ENCODE measurements at regions not wholly inside any gene's neighbourhood (a gene's known extent, or its start where the extent isn't known, plus 50 kb on each side); places are given as distances from the start of the nearest gene placed in this dataset.

DNA sequence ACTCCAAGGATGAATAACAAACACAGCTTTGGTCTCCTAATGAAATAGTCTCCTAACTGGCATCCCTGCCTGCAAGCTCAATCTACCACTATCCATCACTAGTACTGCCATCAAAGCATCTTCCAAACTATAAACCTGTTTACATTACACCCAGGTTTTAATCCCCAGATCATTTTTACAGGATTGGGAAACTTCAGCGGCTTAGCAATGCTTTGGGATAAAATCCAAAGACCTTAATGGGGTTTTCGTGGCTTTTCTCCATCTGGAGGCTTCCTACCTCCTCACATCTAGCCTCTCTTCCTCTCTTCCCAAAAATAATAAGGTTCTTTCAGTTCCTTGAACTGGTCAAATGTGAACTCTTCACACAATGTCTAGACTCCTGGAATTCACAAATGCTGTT lies 92.2 kb upstream of the SETBP1 start:
- TF ChIP-seq PPARA (CRISPR knock-in tag; IDR thresholded peaks at IDR 0.05; ENCODE audit: borderline replicate concordance) (no peak), ESRRG (CRISPR knock-in tag; IDR thresholded peaks at IDR 0.05) (no peak), ISL1 (CRISPR knock-in tag; IDR thresholded peaks at IDR 0.05) (no peak), CSDC2 (CRISPR knock-in tag; IDR thresholded peaks at IDR 0.05) (no peak), GLIS3 (CRISPR knock-in tag; IDR thresholded peaks at IDR 0.05) (no peak), ZNF8 (CRISPR knock-in tag; IDR thresholded peaks at IDR 0.05) (no peak), TOX (CRISPR knock-in tag; IDR thresholded peaks at IDR 0.05; ENCODE audit: borderline replicate concordance) (no peak), RARB (CRISPR knock-in tag; IDR thresholded peaks at IDR 0.05) (no peak)
- TF ChIP-seq, protein P1, sequence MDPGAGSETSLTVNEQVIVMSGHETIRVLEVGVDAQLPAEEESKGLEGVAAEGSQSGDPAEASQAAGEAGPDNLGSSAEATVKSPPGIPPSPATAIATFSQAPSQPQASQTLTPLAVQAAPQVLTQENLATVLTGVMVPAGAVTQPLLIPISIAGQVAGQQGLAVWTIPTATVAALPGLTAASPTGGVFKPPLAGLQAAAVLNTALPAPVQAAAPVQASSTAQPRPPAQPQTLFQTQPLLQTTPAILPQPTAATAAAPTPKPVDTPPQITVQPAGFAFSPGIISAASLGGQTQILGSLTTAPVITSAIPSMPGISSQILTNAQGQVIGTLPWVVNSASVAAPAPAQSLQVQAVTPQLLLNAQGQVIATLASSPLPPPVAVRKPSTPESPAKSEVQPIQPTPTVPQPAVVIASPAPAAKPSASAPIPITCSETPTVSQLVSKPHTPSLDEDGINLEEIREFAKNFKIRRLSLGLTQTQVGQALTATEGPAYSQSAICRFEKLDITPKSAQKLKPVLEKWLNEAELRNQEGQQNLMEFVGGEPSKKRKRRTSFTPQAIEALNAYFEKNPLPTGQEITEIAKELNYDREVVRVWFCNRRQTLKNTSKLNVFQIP (CRISPR knock-in tag; IDR thresholded peaks at IDR 0.05; ENCODE audit: borderline replicate concordance, low read depth): no peak
- TF ChIP-seq, protein P2, sequence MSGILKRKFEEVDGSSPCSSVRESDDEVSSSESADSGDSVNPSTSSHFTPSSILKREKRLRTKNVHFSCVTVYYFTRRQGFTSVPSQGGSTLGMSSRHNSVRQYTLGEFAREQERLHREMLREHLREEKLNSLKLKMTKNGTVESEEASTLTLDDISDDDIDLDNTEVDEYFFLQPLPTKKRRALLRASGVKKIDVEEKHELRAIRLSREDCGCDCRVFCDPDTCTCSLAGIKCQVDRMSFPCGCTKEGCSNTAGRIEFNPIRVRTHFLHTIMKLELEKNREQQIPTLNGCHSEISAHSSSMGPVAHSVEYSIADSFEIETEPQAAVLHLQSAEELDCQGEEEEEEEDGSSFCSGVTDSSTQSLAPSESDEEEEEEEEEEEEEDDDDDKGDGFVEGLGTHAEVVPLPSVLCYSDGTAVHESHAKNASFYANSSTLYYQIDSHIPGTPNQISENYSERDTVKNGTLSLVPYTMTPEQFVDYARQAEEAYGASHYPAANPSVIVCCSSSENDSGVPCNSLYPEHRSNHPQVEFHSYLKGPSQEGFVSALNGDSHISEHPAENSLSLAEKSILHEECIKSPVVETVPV (CRISPR knock-in tag; IDR thresholded peaks at IDR 0.05): no peak
- TF ChIP-seq, protein P3, sequence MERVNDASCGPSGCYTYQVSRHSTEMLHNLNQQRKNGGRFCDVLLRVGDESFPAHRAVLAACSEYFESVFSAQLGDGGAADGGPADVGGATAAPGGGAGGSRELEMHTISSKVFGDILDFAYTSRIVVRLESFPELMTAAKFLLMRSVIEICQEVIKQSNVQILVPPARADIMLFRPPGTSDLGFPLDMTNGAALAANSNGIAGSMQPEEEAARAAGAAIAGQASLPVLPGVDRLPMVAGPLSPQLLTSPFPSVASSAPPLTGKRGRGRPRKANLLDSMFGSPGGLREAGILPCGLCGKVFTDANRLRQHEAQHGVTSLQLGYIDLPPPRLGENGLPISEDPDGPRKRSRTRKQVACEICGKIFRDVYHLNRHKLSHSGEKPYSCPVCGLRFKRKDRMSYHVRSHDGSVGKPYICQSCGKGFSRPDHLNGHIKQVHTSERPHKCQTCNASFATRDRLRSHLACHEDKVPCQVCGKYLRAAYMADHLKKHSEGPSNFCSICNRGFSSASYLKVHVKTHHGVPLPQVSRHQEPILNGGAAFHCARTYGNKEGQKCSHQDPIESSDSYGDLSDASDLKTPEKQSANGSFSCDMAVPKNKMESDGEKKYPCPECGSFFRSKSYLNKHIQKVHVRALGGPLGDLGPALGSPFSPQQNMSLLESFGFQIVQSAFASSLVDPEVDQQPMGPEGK (CRISPR knock-in tag; IDR thresholded peaks at IDR 0.05; ENCODE audit: borderline replicate concordance): no peak
- ATAC-seq: no peak

DNA sequence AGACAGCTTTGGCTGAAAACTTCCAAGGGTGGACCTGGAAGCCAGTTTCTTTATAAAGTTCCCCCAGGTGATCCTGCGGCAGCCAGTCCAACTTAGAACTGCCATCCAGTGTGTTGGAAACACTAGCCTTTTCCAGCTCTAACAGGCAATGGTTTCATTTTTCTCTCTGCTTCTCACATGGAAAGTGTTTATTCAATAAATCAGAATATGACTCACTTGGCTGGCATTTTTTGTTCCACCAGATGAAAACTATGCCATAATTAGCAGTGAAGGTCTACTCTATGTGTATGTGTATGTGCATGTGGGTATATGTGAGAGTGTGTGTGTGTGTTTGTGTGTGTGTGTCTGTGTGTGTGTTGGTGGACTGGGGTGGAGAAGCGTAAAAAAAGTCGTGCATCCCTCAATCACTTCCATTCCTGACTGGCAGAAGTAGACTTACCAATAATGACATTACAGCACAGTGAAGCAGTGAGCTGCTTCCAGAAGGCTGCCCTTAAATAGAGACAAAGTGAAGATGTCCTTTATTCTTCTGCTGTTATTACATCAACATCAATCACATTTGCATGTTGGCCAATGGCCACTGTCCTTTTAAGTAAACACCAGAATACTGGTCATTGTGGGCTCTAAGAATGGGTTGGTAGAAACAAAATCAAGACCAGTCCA lies 90.9 kb upstream of the SETBP1 start:
- TF ChIP-seq, protein P4, sequence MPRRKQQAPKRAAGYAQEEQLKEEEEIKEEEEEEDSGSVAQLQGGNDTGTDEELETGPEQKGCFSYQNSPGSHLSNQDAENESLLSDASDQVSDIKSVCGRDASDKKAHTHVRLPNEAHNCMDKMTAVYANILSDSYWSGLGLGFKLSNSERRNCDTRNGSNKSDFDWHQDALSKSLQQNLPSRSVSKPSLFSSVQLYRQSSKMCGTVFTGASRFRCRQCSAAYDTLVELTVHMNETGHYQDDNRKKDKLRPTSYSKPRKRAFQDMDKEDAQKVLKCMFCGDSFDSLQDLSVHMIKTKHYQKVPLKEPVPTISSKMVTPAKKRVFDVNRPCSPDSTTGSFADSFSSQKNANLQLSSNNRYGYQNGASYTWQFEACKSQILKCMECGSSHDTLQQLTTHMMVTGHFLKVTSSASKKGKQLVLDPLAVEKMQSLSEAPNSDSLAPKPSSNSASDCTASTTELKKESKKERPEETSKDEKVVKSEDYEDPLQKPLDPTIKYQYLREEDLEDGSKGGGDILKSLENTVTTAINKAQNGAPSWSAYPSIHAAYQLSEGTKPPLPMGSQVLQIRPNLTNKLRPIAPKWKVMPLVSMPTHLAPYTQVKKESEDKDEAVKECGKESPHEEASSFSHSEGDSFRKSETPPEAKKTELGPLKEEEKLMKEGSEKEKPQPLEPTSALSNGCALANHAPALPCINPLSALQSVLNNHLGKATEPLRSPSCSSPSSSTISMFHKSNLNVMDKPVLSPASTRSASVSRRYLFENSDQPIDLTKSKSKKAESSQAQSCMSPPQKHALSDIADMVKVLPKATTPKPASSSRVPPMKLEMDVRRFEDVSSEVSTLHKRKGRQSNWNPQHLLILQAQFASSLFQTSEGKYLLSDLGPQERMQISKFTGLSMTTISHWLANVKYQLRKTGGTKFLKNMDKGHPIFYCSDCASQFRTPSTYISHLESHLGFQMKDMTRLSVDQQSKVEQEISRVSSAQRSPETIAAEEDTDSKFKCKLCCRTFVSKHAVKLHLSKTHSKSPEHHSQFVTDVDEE (CRISPR knock-in tag; IDR thresholded peaks at IDR 0.05): no peak
- TF ChIP-seq OSR1 (CRISPR knock-in tag; IDR thresholded peaks at IDR 0.05) (no peak), TCF4 (CRISPR knock-in tag; IDR thresholded peaks at IDR 0.05; ENCODE audit: borderline replicate concordance) (no peak), ARNTL (CRISPR knock-in tag; IDR thresholded peaks at IDR 0.05; ENCODE audit: borderline replicate concordance, low read depth) (no peak), RARB (CRISPR knock-in tag; IDR thresholded peaks at IDR 0.05) (0 out of 2 replicates have a peak, but pooled peaks have one; percentile 43), ZNF70 (CRISPR knock-in tag; IDR thresholded peaks at IDR 0.05) (no peak), ISL1 (CRISPR knock-in tag; IDR thresholded peaks at IDR 0.05) (peak; percentile 46), GLIS3 (CRISPR knock-in tag; IDR thresholded peaks at IDR 0.05) (no peak), ZC3H10 (CRISPR knock-in tag; IDR thresholded peaks at IDR 0.05) (peak; percentile 60; the same call in 1 of the 2 replicates), ZNF8 (CRISPR knock-in tag; IDR thresholded peaks at IDR 0.05) (no peak), ZFP30 (CRISPR knock-in tag; IDR thresholded peaks at IDR 0.05) (no peak), ZFP3 (CRISPR knock-in tag; IDR thresholded peaks at IDR 0.05) (no peak), ZNF565 (CRISPR knock-in tag; conservative IDR thresholded peaks at IDR 0.05; ENCODE audit: low read depth) (no peak), SNAI2 (CRISPR knock-in tag; IDR thresholded peaks at IDR 0.05) (no peak), ESRRG (CRISPR knock-in tag; IDR thresholded peaks at IDR 0.05) (no peak), BACH2 (CRISPR knock-in tag; IDR thresholded peaks at IDR 0.05; ENCODE audit: borderline replicate concordance) (no peak), CSDC2 (CRISPR knock-in tag; IDR thresholded peaks at IDR 0.05) (no peak), TOX (CRISPR knock-in tag; IDR thresholded peaks at IDR 0.05; ENCODE audit: borderline replicate concordance) (0 out of 2 replicates have a peak, but pooled peaks have one; percentile 25), PPARA (CRISPR knock-in tag; IDR thresholded peaks at IDR 0.05; ENCODE audit: borderline replicate concordance) (no peak)
- TF ChIP-seq, protein P3 (CRISPR knock-in tag; IDR thresholded peaks at IDR 0.05; ENCODE audit: borderline replicate concordance): no peak
- TF ChIP-seq, protein P1 (CRISPR knock-in tag; IDR thresholded peaks at IDR 0.05; ENCODE audit: borderline replicate concordance, low read depth): no peak
- TF ChIP-seq, protein P2 (CRISPR knock-in tag; IDR thresholded peaks at IDR 0.05): no peak
- TF ChIP-seq, protein P5, sequence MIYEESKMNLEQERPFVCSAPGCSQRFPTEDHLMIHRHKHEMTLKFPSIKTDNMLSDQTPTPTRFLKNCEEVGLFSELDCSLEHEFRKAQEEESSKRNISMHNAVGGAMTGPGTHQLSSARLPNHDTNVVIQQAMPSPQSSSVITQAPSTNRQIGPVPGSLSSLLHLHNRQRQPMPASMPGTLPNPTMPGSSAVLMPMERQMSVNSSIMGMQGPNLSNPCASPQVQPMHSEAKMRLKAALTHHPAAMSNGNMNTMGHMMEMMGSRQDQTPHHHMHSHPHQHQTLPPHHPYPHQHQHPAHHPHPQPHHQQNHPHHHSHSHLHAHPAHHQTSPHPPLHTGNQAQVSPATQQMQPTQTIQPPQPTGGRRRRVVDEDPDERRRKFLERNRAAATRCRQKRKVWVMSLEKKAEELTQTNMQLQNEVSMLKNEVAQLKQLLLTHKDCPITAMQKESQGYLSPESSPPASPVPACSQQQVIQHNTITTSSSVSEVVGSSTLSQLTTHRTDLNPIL (CRISPR knock-in tag; IDR thresholded peaks at IDR 0.05; ENCODE audit: low read depth): no peak

More for the DNA sequence above, 90.9 kb upstream of the SETBP1 start:
- ATAC-seq: peak; percentile 89

Measured in SK-N-SH treated with all-trans-retinoic acid at 6 μM for 48 hours (cell line).